ENCODE measurements at regions not wholly inside any gene's neighbourhood (a gene's known extent, or its start where the extent isn't known, plus 50 kb on each side); places are given as distances from the start of the nearest gene placed in this dataset.

DNA sequence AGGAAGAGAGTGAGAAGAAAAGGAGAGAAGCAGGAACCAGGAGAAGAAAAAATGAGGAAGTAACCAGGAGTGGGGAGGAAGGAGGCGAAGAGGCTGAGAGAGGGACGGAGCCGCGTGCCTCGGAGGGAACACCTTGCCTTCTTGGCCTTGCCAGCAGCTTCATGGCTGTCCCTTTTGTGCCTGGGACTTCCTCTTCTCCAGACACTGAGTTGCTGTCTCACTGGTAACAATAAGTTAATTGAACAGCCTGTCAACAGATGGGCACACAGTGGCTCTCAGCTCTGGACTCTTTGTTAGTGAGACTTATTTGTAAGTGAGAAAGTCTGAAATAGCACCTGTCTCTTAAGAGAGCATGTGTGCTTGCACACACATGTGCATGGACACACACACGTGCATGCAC, 83.2 kb downstream of the GATA3 start:
- BruUV-seq (replicated peaks) = no TSS peak
- Mint-ChIP-seq H3K9me3 (ENCODE audit: unreplicated experiment) (no peaks in the 10 kb centered on the region), H3K4me3 (ENCODE audit: unreplicated experiment) (no peak overlapping the region), H3K36me3 (ENCODE audit: insufficient read depth, unreplicated experiment) (no peaks in the 10 kb centered on the region), H3K4me1 (ENCODE audit: low read depth, unreplicated experiment) (no peaks in the 10 kb centered on the region), H3K27me3 (ENCODE audit: insufficient read depth, unreplicated experiment) (no peaks in the 10 kb centered on the region), H3K27ac (ENCODE audit: unreplicated experiment) (no peak overlapping the region)
- Histone ChIP-seq H3K4me3 (ENCODE audit: low read depth, low read length) (no peak overlapping the region), H3K27me3 (replicated peaks; ENCODE audit: control insufficient read depth, insufficient read depth, low read length) (no peaks in the 10 kb centered on the region), H3K9me3 (no peaks in the 10 kb centered on the region), H3K36me3 (ENCODE audit: control insufficient read depth, insufficient read depth, low read length) (no peaks in the 10 kb centered on the region), H3K4me1 (no peaks in the 10 kb centered on the region)
- ChIA-PET POLR2A (no interaction called here), CTCF (no interaction called here)
- no peak for TF ChIP-seq CTCF (IDR thresholded peaks at IDR 0.05; ENCODE audit: insufficient read depth in 1 of 2, low read depth in 1 of 2, low read length in 1 of 2, severe bottlenecking in 1 of 2, unreplicated experiment in 1 of 2)
- intact Hi-C loops (cut with micrococcal nuclease; ENCODE audit: unreplicated experiment) = loop anchor here (5.0 kb wide), 1 partner anchor 45 kb away; no protein-coding TSS in a partner anchor
- no peak for DNase-seq

DNA sequence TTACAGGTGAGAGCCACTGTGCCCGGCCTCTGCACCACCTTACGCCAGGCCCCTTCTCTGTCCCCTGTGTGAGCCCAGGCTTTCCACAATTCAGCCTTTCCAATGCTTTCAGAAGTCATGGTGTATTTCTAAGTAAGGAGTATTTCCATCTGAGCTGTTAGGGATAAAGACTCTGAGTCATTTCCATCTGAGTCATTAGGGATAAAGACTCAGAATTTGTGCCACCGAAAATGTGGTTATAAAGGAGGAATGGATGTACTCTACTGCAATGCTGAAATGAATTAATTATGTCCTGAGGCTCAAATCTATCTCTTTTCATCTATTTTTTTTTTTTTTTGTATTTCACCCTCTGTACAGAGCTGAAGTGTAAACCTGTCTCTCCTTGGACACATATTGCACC, 84.0 kb downstream of the GATA3 start:
- Histone ChIP-seq H3K27me3 (replicated peaks; ENCODE audit: control insufficient read depth, insufficient read depth, low read length) (no peaks in the 10 kb centered on the region), H3K9me3 (no peaks in the 10 kb centered on the region), H3K36me3 (ENCODE audit: control insufficient read depth, insufficient read depth, low read length) (no peaks in the 10 kb centered on the region), H3K4me3 (ENCODE audit: low read depth, low read length) (no peak overlapping the region), H3K4me1 (no peaks in the 10 kb centered on the region)
- no peaks in the 10 kb centered on the region for H3K27me3 Mint-ChIP-seq (ENCODE audit: insufficient read depth, unreplicated experiment)
- H3K36me3 Mint-ChIP-seq (ENCODE audit: insufficient read depth, unreplicated experiment) = no peaks in the 10 kb centered on the region
- no peaks in the 10 kb centered on the region for H3K4me1 Mint-ChIP-seq (ENCODE audit: low read depth, unreplicated experiment)
- no peak overlapping the region for H3K27ac Mint-ChIP-seq (ENCODE audit: unreplicated experiment)
- no peak for DNase-seq
- no TSS peak for BruUV-seq (replicated peaks)
- intact Hi-C loops (cut with micrococcal nuclease; ENCODE audit: unreplicated experiment) = loop anchor here (5.0 kb wide), 1 partner anchor 44 kb away; no protein-coding TSS in a partner anchor
- CTCF ChIA-PET = no interaction called here
- POLR2A ChIA-PET = no interaction called here
- no peak for TF ChIP-seq CTCF (IDR thresholded peaks at IDR 0.05; ENCODE audit: insufficient read depth in 1 of 2, low read depth in 1 of 2, low read length in 1 of 2, severe bottlenecking in 1 of 2, unreplicated experiment in 1 of 2)
- H3K9me3 Mint-ChIP-seq (ENCODE audit: unreplicated experiment) = no peaks in the 10 kb centered on the region
- no peak overlapping the region for H3K4me3 Mint-ChIP-seq (ENCODE audit: unreplicated experiment)

GRCh38 chr10:8144496-8144895, 90.0 kb downstream of the GATA3 start:
- CTCF ChIA-PET = interaction anchor here (0.5 kb wide), 1 partner anchor 272 kb away, joined by 3 read pairs; no protein-coding TSS in a partner anchor
- Histone ChIP-seq H3K4me1 (no peaks in the 10 kb centered on the region), H3K36me3 (ENCODE audit: control insufficient read depth, insufficient read depth, low read length) (no peaks in the 10 kb centered on the region), H3K4me3 (ENCODE audit: low read depth, low read length) (no peak overlapping the region), H3K27me3 (replicated peaks; ENCODE audit: control insufficient read depth, insufficient read depth, low read length) (no peaks in the 10 kb centered on the region), H3K9me3 (no peaks in the 10 kb centered on the region)
- Mint-ChIP-seq H3K9me3 (ENCODE audit: unreplicated experiment) (no peaks in the 10 kb centered on the region), H3K36me3 (ENCODE audit: insufficient read depth, unreplicated experiment) (no peaks in the 10 kb centered on the region), H3K4me1 (ENCODE audit: low read depth, unreplicated experiment) (no peaks in the 10 kb centered on the region), H3K4me3 (ENCODE audit: unreplicated experiment) (no peak overlapping the region), H3K27ac (ENCODE audit: unreplicated experiment) (no peak overlapping the region), H3K27me3 (ENCODE audit: insufficient read depth, unreplicated experiment) (no peaks in the 10 kb centered on the region)
- no peak for DNase-seq
- POLR2A ChIA-PET = no interaction called here
- intact Hi-C loops (cut with micrococcal nuclease; ENCODE audit: unreplicated experiment) = no loop called here
- no peak for TF ChIP-seq CTCF (IDR thresholded peaks at IDR 0.05; ENCODE audit: insufficient read depth in 1 of 2, low read depth in 1 of 2, low read length in 1 of 2, severe bottlenecking in 1 of 2, unreplicated experiment in 1 of 2)
- no TSS peak for BruUV-seq (replicated peaks)
